ENCODE measurements at regions not wholly inside any gene's neighbourhood (a gene's known extent, or its start where the extent isn't known, plus 50 kb on each side); places are given as distances from the start of the nearest gene placed in this dataset.
A peak's percentile ranks its signal among the peaks of the same experiment; 100 is the strongest.
"Not testable (repeated sequence)": the region's sequence is repeated elsewhere in the genome, so short reads cannot be mapped to it uniquely, and the experiment has no call there.

DNA sequence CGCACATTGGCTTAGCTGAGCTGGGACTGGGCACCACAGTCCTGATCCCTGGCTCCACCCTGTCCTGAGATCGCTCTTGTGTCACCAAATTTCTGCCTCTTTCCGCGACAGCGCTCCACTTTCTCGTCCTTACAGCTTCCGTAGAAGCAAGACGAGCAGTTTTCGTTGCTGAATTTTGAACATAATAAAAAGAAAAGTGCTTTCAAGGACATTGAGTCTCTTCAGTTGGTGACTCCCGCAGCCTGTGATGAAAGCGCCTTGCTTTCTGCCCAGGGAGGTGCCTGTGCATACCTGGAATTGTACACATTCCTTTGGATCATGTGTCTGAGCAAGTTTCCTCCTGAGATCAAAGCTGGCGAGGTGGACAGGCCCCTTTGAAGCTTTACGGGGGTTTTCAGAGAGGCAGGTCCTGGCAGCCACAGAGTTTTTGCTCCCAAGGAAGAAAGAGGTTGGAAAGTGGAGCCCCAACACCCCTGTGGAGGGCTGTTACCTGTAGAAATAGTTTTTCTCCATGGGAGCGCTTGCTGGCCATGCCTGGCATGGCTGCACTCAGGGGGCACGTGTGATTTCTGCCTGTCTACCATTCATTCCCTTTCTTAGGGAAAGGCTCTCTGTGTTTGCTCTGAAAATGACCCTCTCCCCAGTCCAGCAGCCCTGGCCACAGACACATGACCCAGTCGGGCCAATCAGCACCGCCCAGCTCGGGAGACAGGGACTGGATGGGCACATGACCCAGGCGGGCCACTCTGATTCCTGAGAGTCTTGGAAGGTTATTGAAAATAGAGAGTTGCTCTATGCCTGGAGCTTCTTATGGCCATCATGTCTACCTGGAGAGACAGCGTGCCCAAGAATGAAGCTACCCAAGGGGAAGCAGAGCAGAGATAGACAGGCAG, 115.6 kb upstream of the OTOS start:
- DNase-seq, result no peak

DNA sequence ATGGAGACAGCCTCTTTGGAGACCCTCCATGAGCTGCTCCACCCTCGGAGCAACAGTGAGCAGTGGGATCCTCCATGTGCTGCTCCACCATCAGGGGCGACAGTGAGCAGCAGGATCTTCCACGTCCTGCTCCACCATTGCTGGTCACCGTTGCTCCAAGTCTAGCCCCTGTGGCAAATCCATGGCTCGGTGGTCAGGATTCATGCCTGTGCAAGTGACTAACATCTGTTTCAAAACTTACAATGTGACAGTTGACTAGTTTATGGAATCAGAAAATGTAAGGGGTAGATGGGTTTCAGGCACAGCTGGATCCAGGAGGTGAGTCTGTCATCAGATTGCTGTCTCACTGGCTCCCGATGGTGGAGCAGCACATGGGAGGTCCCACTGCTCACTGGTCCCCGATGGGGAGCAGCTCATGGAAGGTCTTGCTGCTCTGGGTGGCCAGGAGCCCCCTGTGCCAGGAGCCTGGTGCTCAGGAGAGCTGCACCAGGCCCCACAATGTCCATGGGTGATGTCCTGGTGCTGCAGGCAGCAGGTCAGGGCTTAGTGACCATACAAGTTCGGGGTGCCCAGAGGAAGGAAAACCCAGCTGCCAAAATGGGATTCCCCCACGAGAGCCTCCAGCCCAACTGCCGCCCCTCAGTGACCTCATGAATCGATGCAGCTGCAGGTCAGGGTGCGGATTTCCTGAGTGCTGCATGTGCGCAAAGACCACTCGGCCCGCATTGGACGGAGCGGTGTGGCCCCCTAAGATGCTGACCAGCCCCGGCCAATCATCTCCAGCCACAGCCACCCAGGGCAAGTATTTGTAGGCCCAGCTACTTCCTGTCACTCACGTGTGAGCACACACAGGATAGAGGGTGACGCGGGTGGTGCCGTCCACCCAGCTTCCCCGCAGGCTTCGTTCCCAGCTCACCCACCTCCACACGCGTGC, 116.5 kb upstream of the OTOS start:
- DNase-seq, result peak; percentile 46

DNA sequence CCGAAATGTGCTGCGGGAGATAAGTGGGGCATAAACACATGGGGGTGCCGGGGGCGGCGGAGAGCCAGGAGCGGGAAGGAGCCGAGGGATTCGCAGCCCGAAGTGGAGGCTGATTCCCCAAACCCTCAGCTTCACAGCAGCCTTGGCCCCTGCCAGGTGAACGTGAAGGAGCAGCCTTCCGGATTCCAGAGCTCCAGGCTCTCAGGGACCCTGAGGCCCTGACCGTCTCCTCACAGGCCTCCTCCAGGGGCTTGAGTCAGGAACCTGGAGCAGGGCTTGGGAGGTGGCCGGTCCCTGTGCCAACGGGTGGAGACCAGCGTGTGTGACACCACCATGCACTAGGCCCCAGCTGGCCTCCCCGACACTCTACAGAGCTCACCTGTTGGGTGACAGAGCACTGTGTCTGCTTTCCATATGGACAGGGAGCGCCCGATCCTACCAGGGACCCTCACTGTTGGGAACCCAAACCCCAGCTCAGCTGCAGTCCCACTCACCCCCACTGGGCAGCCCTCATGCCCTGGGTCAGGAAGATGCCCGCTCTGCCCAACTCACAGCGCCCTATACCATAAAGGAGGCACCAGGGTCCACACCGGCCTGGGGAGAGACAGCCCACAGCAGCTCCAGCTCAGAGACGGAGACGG, 117.6 kb upstream of the OTOS start:
- peak; percentile 41 for DNase-seq

DNA sequence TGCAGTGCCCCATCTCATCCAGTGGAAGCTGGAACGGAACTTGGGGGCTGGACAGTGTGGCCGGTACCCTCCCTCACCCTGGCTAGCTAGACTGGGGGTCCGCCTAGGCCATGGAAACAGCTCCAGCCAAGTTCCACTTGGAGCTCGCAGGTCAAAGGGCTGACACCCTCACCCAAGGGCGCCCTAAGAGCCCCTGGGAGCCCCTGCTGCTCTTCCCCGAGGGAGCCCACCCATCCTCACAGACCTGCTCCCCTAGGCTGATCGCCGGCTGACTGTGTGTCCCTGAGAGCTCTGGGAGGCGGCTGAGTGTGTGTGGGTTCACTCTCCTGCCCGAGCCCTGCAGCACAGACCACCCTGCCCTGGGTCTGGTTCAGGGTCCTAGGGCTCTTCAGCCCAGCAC, 118.2 kb upstream of the OTOS start:
- DNase-seq, result no peak

DNA sequence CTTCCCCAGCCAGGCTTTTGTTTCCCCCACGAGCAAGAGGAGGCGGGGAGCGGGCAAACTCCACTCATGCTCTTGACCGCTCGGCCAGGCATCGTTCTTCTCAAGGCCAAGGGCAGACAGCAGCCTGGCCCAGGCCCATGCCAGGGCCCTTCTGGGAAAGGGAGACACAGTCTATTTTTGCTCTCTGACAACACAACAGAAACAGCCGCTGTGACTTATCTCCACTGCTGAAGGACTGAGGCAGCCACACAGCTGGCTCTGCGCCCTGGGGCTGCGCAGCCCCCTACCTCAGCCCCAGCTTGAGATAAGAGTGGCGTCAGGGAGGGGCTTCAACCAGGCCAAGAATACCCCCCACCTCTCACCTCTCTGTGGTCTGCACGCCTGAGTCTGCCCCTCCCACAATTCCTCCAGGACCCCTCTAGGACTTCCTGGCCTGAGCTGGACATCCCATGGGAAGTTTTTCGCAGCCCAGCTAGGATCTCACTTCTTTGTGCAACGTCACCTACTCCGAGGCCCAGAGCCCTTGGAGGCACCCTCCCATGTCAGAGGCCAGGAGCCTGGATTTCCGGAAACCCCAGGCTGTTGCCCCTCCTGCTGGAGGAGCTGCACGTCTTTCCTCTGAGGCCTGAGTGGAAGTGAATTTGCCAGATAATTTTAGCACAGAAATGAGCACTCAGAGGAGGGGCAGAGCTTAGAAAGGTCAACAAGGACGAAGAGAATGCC, 118.9 kb upstream of the OTOS start:
- no peak for DNase-seq

DNA sequence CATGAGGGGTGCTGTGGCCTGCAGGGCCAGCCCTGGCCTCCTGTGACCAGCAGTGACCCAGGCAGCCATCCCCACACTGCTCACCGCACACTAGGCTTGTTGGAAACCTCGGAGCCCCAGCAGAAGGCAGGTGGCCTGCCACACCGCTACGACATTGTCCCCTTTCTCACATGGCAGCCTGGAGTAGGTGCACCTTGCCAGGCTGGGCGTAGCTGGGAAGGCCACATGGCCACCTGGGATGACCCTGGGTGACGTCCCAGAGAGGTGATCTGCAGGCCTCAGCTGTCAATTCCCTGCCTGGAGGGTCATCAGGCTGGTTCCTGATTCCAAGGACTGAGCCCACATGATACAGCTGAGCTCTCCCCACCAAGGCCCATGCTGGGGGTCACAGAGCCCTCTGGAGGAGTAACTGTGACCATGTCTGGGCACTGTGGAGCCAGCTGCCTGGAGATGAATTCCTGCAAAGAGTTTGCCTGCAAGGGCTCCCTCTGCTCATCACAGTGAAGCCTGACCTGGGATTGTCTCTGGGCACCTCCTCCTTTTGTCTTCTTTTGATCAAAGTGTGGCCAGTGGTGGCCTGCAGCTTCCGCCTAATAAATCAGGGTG, 119.6 kb upstream of the OTOS start:
- peak; percentile 44 for DNase-seq

DNA sequence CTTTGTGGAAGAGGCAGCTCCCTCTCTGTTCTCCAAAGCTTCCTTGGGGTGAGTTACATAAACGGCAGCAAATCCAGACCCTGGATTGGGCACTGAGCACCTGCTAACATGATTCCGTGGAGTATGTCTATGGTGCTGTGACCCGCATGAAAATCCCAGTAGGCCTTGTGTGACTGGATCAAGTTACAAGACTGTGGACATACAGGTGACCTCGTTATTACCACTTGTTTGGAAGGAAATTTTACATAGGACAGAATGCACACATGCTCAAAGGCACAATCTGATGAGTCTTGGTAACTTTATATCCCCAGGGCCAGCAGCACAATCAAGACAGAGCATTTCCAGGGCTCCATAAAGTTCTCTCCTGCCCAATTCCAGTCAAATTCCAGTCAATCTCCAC, 120.2 kb upstream of the OTOS start:
- DNase-seq, result no peak

DNA sequence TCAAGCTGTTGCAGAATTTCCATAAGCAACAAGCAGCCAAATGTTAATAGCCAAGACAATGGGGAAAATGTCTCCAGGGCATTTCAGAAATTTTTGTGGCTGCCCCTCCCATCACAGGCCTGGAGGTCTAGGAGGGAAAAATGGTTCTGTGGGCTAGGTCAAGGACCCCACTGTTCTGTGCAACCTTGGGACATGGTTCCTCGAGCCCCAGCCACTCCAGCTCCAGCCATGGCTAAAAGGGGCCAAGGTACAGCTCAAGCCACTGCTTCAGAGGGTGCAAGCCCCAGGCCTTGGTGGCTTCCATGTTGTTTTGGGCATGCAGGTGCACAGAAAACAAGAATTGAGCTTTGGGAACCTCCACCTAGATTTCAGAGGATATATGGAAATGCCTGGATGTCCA, 122.1 kb upstream of the OTOS start:
- DNase-seq, result not testable (repeated sequence)

DNA sequence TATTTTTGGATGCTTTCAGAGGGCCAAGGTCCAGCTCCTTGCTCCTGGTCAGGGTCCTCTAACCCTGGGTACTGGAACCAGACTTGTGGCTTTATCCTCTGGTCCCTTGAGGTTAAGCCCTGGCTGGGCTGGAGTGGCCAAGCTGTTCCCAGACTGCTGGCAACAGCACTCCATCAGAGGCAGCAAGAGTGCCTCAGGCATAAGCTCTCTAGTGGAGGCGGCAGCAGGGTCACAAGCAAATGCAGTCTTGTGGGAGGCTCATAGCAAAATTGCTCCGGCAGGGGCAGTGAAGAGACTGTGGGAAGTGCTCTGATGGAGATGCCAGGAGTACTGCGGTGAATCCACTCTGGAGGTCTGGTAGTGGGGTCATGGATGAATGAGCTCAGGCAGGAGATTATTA, 128.9 kb upstream of the OTOS start:
- DNase-seq, result no peak

DNA sequence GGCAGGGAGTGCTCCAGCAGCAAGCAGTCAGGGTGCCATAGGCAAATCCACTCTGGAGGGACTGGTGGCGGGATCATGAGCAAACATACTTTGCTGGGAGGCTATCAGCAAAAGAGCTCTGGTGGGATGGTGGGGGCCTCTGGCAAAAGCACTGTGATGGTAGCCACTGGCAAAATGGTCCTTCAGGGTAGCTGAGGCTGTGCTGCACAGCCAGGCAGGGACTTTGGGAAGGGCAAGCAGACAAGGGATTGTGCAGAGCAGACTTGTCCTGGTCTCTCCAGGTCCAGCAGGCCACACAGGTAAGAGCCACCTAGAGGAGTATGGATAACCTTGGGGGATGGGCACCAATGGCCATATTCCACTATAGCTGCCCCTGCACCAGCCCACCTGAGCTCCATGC, 129.4 kb upstream of the OTOS start:
- peak; percentile 42 for DNase-seq

DNA sequence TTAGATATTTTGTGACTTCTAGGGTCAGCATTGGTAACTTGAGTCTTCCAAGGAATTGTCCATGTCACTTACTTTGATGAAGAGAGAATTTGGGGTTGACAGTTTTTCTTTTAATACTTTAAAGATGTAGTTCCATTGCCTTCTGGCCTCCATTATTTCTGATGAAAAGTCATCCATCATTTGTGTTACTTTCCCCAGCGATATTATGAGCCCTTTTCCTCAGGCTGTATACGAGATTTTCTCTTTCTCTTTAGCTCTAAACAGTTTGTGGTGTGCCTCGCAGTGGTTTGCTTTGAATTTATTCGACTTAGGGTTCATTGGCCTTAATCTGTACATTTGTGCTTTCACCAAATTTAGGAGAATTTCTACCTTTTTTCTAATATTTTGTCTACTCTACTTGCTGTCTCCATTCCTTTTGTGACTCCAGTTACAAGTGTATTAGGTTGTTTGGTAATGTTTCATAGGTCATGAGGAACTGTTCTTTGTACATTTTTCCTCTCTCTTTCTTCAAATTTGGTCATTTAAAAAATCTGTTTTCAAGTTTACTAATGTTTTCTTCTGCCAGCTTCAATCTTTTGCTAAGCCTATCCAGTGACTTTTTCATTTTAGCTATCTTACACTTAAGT, 131.4 kb upstream of the OTOS start:
- DNase-seq, result no peak

DNA sequence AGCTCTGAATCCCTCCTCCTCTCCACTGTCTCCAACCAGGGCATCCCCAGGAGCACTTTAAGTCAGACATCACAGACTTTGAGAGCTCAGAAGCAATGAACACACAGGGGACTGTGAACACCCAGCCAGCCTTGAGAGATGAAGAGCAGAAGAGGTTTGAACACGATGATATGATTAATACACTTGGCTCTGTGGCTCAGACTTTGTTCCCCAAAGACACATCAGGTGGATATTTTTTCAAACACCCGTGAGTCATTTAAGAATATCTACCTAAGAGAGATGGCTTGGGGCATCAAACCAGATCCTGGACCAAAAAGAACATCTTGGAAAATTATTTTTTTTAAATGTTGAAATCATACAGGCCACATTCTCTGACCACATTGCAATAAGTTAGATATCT, 134.9 kb upstream of the OTOS start:
- DNase-seq, result no peak

DNA sequence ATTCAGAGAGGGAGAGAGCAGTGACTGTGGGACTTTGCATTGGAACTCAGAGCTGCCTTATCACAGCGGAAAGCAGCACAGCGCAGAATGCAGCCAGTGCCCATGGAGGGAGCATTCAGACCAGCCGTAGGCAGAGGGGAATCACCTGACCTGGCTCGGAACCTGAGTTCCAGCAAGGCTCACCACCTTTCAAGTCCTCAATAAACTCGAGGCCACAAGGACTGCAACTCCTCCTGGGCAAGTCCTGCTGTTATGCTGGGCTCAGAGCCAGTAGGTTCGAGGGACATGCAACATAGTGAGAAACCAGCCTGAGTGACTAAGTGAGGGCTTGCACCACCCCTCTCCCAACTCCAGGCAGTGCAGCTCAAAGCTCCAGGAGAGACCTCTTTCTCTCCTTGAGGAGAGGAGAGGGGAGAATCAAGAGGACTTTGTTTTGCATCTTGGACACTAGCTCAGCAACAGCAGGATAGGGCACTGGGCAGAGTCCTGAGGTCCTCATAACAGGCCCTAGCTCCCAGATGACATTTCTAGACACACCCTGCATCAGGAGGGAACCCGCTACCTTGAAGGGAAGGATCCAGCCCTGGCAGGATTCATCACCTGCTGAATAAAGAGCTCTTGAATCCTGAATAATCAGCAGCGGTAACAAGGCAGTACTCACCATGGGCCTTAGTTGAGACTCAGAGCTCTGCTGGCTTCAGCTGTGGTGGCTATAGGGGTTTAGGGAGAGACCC, 136.8 kb upstream of the OTOS start:
- peak; percentile 38 for DNase-seq

DNA sequence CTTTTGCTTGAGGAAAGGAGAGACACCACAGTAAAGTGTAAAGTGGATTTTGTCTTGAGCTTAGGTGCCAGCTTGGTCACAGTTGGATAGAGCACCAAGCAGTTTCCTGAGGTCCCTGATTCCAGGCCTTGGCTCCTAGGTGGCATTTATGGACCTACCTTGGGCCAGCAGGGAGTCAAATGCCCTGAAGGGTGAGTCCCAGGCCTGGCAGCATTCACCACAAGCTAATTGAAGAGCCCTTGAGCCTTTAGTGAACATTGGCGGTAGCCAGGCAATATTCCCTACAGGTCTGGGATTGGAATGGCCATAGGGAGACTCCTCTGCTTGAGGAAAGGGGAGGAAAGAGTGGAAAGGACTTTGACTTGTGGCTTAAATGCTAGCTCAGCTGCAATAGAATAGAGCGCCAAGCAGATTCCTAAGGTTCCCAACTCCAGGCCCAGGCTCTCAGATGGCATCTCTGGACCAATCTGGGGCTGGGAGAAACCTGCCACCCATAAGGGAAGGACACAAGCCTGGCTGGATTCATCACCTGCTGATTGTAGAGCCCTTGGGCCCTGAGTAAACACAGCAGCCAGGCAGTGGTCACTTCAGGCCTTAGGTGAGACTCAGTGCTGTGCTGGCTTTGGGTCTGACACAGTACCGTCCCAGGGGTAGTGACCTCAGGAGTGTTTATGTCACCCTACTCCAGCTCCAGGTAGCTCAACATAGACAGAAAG, 137.5 kb upstream of the OTOS start:
- DNase-seq, result no peak

DNA sequence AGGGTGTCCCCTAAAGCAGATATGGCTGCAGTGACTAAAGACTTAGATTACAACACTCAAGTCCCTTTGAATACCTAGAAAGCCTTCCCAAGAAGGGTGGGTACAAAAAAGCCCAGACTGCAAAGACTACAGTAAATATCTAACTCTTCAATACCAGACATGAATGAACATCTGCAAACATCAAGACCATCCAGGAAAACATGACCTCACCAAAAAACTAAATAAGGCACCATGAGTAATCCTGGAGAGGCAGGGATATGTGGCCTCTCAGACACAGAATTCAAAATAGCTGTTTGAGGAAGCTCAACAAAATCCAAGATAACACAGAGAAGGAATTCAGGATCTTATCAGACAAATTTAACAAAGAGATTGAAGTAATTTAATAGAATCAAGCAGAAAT, 138.2 kb upstream of the OTOS start:
- DNase-seq, result no peak

DNA sequence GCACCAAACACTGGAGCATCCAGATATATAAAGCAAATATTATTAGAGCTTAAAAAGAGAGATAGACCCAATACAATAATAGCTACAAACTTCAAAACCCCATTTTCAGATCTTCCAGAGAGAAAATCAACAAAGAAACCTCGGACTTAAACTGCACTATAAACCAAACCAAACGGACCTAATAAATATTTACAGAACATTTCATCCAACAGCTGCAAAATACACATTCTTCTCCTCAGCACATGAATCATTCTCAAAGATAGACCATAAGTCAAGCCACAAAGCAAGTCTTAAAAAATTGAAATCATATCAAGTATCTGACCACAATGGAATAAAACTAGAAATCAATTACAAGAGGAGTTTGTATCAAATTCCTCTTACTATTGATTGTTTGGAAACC, 140.2 kb upstream of the OTOS start:
- DNase-seq, result no peak

DNA sequence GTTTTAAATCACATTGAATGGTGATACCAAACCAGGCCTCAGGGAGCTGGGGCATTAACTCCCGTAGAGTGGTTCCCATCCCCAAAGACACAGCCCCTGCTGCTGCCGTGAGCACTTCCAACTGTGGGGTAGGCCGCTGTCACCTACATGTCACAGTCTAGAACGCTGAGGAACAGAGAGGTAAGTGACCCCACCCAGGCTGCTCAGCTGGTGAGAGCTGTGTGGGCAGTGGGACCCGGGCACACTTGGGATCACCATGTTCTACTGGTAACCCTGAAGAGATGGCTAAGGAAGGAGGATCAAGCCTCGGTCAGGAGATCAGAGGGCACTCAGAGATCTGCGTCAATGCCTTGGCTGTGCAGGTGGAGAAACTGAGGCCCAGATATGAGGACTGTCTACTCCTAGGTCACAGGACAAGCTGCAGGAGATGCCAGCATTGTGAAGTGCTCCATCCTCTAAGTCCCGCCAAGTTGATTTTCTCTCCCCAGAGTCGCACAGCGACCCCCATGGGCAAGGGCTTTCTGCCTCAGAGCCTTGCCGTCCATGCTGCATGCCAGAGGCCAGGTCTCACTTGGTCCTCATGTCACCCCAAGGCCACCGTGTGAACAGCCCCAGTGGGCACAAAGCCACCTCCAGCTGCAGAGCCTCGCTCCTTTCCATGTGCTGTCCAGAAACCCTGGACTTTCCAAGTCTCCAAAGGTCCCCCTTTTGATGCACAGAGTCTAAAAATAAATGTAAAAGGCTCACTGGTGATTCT, 144.2 kb upstream of the OTOS start:
- DNase-seq, result peak; percentile 48

DNA sequence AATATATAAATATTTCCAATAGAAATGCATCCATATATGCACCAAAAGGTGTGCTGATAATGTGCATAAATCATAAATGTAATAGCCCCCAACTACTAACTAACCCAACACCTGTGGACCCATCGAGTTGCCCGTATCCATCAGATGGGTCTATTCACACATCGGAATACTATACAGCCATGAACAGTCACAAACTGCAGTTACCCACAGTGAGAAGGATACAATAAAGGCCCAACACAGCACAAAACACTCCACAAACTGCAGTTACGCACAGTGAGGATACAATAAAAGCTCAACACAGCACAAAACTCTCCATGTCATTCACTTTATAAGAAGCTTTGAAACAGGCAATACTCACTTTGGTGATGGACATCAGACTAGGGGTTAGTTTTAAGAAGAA, 145.3 kb upstream of the OTOS start:
- DNase-seq, result no peak

DNA sequence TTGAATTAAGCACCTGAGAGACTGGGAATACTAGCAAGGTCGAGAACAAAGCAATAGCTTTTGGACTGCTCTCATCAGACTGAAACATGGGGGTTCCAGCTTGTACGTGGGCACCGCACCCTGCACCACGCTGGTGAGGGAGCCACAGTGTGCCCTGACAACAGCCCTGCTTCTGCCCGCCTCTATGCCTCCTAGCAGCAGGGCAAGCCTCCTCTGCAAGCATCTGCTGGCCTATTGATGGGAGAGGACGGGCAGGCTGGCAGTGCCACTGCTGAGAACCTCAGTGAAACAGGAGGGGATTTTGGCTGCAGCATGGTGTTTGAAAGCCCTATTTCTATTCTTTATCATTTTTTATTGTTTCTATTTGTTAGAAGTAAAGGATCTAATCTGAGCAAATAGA, 146.1 kb upstream of the OTOS start:
- peak; percentile 55 for DNase-seq

DNA sequence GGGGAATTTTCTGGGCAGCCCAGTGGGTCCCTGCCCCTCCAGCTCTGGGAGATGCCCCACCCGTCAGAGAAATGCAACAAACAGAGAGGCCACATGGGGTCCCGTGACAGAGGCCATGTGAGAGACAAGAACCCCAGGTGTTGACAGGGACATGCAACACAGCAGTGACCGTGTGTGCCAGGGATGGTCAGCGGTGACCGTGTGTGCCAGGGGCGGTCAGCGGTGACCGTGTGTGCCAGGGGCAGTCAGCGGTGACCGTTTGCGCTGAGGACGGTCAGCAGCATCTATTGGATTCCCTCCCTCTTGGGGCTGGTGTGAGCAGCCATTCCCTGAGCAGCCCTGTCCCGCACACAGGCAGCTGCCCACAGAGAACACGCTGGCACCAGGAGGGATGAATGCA, 146.6 kb upstream of the OTOS start:
- DNase-seq, result peak; percentile 37
